D721Med (cell line): ENCODE measurements at regions not wholly inside any gene's neighbourhood (a gene's known extent, or its start where the extent isn't known, plus 50 kb on each side); places are given as distances from the start of the nearest gene placed in this dataset.
A peak's percentile ranks its signal among the peaks of the same experiment; 100 is the strongest.

Experiments used
- DNase-seq: peaks from one replicate; pipeline ENCODE4 v3.0.0; 2011; ENCODE audit warnings: low spot score; ENCODE audit not compliant: insufficient read length
- FAIRE-seq: peaks from 2 replicates; lab custom pipeline; 2011; peaks lifted over from hg19 to GRCh38; lab: Jason Lieb, UNC
- CTCF ChIP-seq: IDR thresholded peaks from 2 replicates; pipeline ENCODE4 v1.5.1; 2012; ENCODE audit warnings: mild to moderate bottlenecking, control low read depth; ENCODE audit not compliant: insufficient read depth; ENCODE audit errors: missing control alignments

DNA sequence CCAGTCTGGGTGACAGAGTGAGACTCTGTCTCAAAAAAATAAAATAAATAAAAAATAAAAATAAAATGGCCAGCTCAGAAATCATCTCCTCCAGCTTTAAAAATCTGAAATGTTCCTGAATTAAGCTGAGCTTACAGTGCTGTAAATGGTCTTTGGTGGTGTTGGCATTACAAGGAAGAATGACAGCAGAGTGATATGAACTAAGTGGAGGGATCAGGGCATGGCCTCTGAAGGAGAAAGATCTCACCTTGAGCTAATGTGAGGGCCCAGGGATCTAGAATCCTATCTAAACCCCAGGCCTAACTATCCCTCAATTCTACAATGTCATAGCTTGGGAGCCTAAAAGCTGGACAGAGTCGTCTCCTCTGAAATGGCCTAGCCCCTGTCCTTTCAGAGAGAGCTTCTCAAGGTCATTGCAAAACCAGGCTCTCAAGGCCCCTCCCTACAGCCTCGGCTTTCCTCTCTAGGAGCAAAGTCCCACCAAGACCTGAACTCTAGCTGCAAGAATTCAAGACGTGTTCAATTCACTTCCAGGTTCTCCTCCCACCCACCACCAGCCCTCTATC, 345.4 kb downstream of the BUD13 start:
- FAIRE-seq, result no peak
- DNase-seq, result no peak

GRCh38 chr11:116426761-116427160, 346.0 kb downstream of the BUD13 start:
- FAIRE-seq (no peak), DNase-seq (no peak)
- TF ChIP-seq CTCF, result no peak

More for the DNA sequence above, 345.4 kb downstream of the BUD13 start:
- TF ChIP-seq CTCF, result no peak

DNA sequence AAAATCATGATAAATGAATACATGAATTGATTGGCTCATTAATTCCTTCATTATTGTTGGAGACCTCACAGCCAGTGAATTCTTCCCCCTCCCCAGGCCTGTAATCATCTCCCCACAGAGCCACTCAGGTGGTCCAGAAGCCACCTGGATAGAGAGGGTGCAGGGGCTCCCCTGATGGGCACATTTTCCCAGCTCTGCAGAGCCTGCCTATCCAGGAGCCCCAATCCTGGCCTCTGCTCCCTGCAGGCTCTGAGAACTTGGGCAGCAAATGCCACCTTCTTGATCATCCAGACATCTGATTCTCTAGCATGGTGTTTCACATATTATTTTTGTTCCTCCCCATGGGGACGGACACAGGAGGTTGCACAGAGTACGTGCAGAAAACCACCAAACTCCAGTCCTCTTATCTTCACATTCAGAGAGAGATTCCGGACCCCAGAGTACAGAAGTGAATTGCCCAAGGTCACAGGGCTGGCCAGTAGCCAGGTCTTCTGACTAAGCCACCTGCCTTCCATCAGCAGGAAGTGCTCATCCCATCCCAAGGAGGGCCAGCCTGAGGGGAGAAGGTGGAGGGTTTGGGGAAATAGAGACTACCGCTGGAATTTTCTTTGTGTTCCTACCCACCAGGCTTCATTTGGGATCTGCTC, 348.0 kb downstream of the BUD13 start:
- no peak for DNase-seq
- TF ChIP-seq CTCF, result no peak
- FAIRE-seq, result no peak

DNA sequence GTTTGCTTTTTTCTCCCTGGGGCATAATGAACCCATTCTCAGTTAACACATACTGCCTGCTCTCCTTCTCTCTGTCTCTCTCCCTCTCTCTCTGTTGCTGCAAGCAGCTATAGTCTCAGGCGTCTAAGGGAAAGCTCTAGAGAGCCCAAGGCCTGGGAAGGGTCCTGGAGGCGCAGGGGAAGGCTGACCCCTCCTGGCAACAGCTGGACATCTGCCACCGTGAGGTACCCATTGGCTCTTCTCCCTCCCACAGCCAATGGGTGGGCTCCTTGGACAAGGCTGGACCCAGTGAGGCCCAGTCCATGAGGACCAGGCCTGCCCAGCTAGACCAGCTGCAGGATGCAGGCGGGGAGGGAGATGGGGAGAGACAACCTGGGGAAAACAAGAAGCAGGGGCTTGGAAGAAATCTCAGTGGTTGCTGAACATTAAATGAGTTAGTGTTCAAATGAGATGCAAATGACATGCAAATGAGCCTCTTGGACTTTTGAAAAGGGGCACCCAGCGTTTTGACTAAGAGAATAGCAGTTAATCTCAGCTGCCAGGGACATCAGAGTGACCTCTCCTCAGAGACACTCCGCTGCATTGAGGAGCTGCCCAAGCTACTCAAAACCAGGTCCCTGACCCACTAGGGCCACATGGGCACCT, 349.7 kb downstream of the BUD13 start:
- TF ChIP-seq CTCF, result peak; percentile 10
- DNase-seq (no peak), FAIRE-seq (no peak)

GRCh38 chr11:116422556-116422955, 350.2 kb downstream of the BUD13 start:
- DNase-seq (no peak), FAIRE-seq (no peak)
- TF ChIP-seq CTCF, result no peak

DNA sequence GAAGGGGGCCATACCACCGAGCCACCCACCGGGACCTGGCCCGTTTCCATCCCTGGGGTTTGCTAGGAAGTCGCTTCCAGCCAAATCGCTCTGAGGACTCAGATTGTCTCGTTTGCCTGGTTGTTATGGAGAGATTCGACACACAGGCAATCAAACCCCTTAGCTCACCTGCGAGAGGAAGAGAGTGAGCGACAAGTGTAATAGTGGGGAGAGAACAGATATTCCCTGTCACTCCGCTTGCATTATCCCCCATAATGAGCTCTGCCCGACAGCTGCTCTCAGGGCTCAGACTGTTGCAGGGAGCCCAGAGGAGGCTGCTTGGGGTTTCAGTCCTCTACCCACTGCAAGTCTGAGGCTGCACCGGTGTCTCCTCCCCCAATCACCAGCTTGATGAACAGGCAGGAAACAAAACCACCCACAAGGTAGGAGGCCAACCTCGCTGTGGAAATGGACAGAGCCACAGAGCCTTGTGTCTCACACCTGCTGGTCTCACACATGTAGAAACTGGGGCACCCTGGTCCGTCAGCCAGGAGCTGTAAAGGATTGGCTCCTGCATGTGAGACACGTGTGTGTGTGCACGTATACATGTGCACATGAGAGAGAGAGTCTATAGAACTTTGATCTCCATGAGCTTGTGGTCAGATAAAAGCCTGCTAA, 351.1 kb downstream of the BUD13 start:
- DNase-seq (no peak), FAIRE-seq (peak; percentile 68)
- TF ChIP-seq CTCF, result no peak
